Mesothelial cell of epicardium (in vitro differentiated cells): ENCODE measurements at regions not wholly inside any gene's neighbourhood (a gene's known extent, or its start where the extent isn't known, plus 50 kb on each side); places are given as distances from the start of the nearest gene placed in this dataset.
"Not testable (repeated sequence)": the region's sequence is repeated elsewhere in the genome, so short reads cannot be mapped to it uniquely, and the experiment has no call there.

ENCODE experiments used
- DNase-seq, 2 experiments: peaks; one replicate each; pipeline ENCODE4 v3.0.0; 2021; ENCODE audit warnings: low spot score in 2 of 2; ENCODE audit not compliant: unreplicated experiment in 2 of 2
- H3K27ac Mint-ChIP-seq: 2 replicates; pipeline ENCODE4 v1.8.0; 2021; ENCODE audit warnings: mixed read lengths
- H3K27me3 Mint-ChIP-seq: 2 replicates; pipeline ENCODE4 v1.8.0; 2021; ENCODE audit warnings: low read depth, mixed read lengths
- H3K36me3 Mint-ChIP-seq: 2 replicates; pipeline ENCODE4 v1.8.0; 2021; ENCODE audit warnings: mixed read lengths
- H3K4me1 Mint-ChIP-seq: 2 replicates; pipeline ENCODE4 v1.8.0; 2021; ENCODE audit warnings: mixed read lengths
- H3K4me3 Mint-ChIP-seq: 2 replicates; pipeline ENCODE4 v1.8.0; 2021; ENCODE audit warnings: mild to moderate bottlenecking, moderate library complexity, mixed read lengths
- H3K9me3 Mint-ChIP-seq: 2 replicates; pipeline ENCODE4 v1.8.0; 2021; ENCODE audit warnings: mixed read lengths
- CTCF ChIP-seq: fragments of 200-600 bp; sonication (generic); IDR thresholded peaks from one replicate; pipeline ENCODE4 v1.5.0; 2021; ENCODE audit warnings: antibody characterized with exemption; ENCODE audit not compliant: unreplicated experiment

DNA sequence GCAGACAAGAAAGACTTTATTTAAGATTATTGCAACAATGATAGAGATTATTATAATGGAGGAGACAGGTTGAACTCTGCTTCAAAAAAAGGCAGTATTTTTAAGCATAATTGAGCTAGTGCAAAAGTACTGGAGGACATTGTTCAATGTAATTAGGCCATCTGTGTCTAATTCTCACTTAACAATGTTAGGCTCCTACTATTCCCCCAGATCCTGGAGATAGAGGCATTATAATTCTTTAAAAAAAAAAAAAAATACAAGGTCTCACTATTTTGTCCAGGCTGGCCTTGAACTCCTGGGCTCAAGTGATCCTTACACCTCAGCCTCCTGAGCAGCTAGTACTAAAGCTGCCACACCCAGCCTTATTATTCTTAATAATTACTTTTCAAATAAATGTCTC, 193.4 kb upstream of the NUDT12 start:
- no peak overlapping the region for H3K4me3 Mint-ChIP-seq
- no peak for DNase-seq
- no peak for TF ChIP-seq CTCF
- no peaks in the 10 kb centered on the region for H3K27me3 Mint-ChIP-seq
- H3K27ac Mint-ChIP-seq: no peak overlapping the region
- H3K36me3 Mint-ChIP-seq: no peaks in the 10 kb centered on the region
- H3K4me1 Mint-ChIP-seq: no peaks in the 10 kb centered on the region
- peaks cover 3% of the 10 kb centered on the region for H3K9me3 Mint-ChIP-seq

- Mint-ChIP-seq H3K4me3 (no peak overlapping the region), H3K9me3 (no peaks in the 10 kb centered on the region), H3K36me3 (no peaks in the 10 kb centered on the region), H3K4me1 (peaks cover 6% of the 10 kb centered on the region), H3K27me3 (no peaks in the 10 kb centered on the region), H3K27ac (no peak overlapping the region)
- TF ChIP-seq CTCF: no peak
- no peak for DNase-seq
These were observed 182.9 kb upstream of the NUDT12 start for GRCh38 chr5:103745353-103746065.

DNA sequence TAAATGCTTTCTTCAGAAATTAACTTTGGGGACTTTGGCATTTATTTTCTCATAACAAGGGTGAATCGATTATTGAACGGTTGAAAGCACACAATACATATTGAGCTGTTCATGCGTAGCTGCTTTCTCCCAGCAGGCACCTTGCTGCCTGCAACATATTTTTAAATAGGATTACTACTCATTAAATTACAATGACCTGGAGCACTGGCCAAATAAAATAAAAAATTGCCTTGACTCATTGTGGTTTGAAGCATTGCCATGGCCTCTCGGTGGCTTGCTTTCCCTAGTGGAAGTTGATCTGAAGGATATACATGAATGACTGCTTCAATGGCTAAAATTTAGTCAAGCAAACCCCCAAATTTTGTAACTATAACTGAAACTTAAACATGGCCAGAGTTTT, 181.6 kb upstream of the NUDT12 start:
- Mint-ChIP-seq H3K27ac (no peak overlapping the region), H3K4me1 (peaks cover 6% of the 10 kb centered on the region), H3K36me3 (no peaks in the 10 kb centered on the region), H3K27me3 (no peaks in the 10 kb centered on the region), H3K4me3 (no peak overlapping the region), H3K9me3 (no peaks in the 10 kb centered on the region)
- DNase-seq: no peak
- no peak for TF ChIP-seq CTCF

DNA sequence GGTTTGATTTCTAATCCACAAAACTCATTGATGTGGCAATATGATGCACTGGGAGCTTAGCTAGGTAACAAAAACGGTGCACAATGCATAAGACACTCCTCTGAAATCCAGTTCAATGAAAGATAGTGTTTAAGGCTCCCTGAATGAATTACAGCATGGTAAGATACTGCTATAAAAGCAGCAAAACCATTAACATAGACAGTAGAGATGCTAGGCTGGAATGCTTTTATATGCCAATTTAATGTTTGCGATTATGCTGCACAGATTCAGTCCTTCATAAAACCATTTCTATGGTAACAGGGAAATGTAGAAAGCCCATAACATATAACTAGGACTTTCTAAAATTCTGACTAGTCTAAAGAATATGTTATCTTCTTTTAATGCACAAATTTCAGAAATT, 180.8 kb upstream of the NUDT12 start:
- Mint-ChIP-seq H3K4me3 (no peak overlapping the region), H3K9me3 (no peaks in the 10 kb centered on the region), H3K4me1 (peaks cover 6% of the 10 kb centered on the region), H3K27me3 (no peaks in the 10 kb centered on the region), H3K27ac (no peak overlapping the region), H3K36me3 (no peaks in the 10 kb centered on the region)
- no peak for DNase-seq
- TF ChIP-seq CTCF: no peak

DNA sequence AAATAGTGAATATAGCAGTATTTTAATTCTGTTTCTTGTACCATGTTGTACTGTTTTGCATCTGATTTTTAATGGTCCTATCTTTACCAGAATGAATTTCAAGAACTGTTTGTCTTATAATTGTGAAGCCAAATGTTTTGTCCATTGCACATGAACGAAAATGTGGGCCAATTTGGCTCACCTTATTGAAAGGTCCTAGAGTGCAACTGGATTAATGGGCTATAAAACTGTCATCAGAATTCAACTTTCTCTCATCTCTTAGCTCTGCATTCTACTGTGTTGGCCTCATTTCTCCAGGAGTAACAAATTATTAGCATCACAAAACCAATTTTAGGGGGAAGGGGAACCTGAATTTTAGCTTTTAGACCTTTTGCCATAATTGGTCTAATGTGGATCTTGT, 179.4 kb upstream of the NUDT12 start:
- H3K27ac Mint-ChIP-seq: no peak overlapping the region
- H3K4me3 Mint-ChIP-seq: no peak overlapping the region
- H3K9me3 Mint-ChIP-seq: no peaks in the 10 kb centered on the region
- no peak for DNase-seq
- H3K27me3 Mint-ChIP-seq: no peaks in the 10 kb centered on the region
- H3K4me1 Mint-ChIP-seq: peaks cover 6% of the 10 kb centered on the region
- H3K36me3 Mint-ChIP-seq: no peaks in the 10 kb centered on the region
- no peak for TF ChIP-seq CTCF

- DNase-seq, H3K9me3 Mint-ChIP-seq, H3K4me1 Mint-ChIP-seq, H3K27ac Mint-ChIP-seq, H3K4me3 Mint-ChIP-seq, H3K27me3 Mint-ChIP-seq, H3K36me3 Mint-ChIP-seq: not testable (repeated sequence)
These were observed 173.8 kb upstream of the NUDT12 start for GRCh38 chr5:103736343-103736742.
